Mucosa of descending colon (tissue), 3 donors: ENCODE measurements at regions not wholly inside any gene's neighbourhood (a gene's known extent, or its start where the extent isn't known, plus 50 kb on each side); places are given as distances from the start of the nearest gene placed in this dataset.

Experiments used
- ATAC-seq: fragments of 200-7000 bp; cut with Tn5 transposase; one replicate; pipeline ENCODE4 v1.9.1; 2020; ENCODE audit warnings: mild to moderate bottlenecking, moderate library complexity
- DNase-seq, 3 donors: peaks; one replicate each; pipeline ENCODE4 v3.0.0-alpha.2; 2020
- H3K36me3 ChIP-seq: fragments of 200-600 bp; one replicate; pipeline ENCODE4 v1.8.0; 2021; ENCODE audit warnings: low read depth, mild to moderate bottlenecking
- H3K4me1 ChIP-seq: fragments of 200-600 bp; one replicate; pipeline ENCODE4 v1.8.0; 2021; ENCODE audit warnings: low read depth, mild to moderate bottlenecking
- H3K4me3 ChIP-seq: fragments of 200-600 bp; one replicate; pipeline ENCODE4 v1.8.0; 2021; ENCODE audit warnings: mild to moderate bottlenecking
- H3K9me3 ChIP-seq: fragments of 200-600 bp; one replicate; pipeline ENCODE4 v1.8.0; 2021; ENCODE audit warnings: mild to moderate bottlenecking
- intact Hi-C, 2 donors: fragments of 100-400 bp; cut with DNase I in 1 of 2; cut with micrococcal nuclease in 1 of 2; formaldehyde crosslinking; loops; one replicate each; pipeline versions ENCODE4 v1.11.0 to v1.11.1; 2022; cut with DNase I, micrococcal nuclease
- TF ChIP-seq, protein P1 (sequence below): fragments of 200-600 bp; IDR thresholded peaks from one replicate; pipeline ENCODE4 v1.8.0; 2022; ENCODE audit warnings: antibody characterized with exemption, mild to moderate bottlenecking
- donor health status: DM: no; HTN: no; CAD: no; lungs with moderate emphysema.
- donor health status: DM: no; HTN: no; CAD: no.
- donor health status: DM: no; HTN: yes; CAD: no.

DNA sequence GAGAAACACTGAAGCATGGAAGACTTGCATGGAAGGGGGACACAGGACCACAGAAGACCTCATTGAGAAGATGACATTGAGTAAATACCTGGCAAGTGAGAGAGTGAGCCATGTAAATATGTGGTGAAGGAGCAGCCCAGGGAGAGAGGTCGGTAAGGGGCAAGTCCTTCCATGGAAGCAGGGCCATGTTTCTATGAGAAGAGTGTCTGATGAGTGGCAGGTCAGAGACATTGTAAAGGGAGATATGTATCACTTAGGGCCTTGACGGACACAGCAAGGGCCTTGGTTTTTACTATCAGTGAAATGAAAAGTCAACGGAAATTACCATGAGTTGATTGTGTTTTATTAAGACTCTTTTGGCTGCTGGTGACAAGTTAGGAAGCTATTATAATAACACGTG lies 336.4 kb downstream of the PLK2 start:
- no peak overlapping the region for H3K4me3 ChIP-seq
- intact Hi-C loops = no loop called here
- H3K36me3 ChIP-seq = no peaks in the 10 kb centered on the region
- ATAC-seq (no peak), DNase-seq (no peak)
- no peaks in the 10 kb centered on the region for H3K9me3 ChIP-seq
- TF ChIP-seq, protein P1, sequence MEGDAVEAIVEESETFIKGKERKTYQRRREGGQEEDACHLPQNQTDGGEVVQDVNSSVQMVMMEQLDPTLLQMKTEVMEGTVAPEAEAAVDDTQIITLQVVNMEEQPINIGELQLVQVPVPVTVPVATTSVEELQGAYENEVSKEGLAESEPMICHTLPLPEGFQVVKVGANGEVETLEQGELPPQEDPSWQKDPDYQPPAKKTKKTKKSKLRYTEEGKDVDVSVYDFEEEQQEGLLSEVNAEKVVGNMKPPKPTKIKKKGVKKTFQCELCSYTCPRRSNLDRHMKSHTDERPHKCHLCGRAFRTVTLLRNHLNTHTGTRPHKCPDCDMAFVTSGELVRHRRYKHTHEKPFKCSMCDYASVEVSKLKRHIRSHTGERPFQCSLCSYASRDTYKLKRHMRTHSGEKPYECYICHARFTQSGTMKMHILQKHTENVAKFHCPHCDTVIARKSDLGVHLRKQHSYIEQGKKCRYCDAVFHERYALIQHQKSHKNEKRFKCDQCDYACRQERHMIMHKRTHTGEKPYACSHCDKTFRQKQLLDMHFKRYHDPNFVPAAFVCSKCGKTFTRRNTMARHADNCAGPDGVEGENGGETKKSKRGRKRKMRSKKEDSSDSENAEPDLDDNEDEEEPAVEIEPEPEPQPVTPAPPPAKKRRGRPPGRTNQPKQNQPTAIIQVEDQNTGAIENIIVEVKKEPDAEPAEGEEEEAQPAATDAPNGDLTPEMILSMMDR = no peak
- no peaks in the 10 kb centered on the region for H3K4me1 ChIP-seq

DNA sequence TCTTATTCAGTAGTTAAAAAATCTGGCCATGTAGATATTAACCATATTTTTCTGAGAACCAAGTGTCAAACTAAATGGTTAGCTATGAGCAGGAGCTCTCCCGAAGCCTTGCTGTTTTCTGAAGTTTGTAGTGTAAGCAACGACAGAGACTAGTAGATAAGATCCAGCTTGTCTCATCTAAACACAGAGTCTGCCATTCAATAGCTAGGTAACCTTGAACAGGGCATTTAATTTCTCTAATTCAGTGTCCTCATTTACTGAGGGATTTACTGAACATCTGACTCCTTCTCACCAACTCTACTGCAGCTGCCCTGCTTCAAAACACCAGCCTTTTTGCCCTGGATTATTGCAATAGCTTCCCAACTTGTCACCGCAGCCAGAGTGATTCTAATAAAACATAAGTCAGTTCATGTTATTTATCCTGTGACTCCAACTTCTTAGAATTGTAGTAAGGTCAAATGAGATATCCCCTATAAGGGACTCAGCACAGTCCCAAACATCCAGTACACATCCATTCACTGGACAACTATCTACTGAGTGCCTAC lies 337.0 kb downstream of the PLK2 start:
- TF ChIP-seq, protein P1 = no peak
- H3K4me1 ChIP-seq = no peaks in the 10 kb centered on the region
- intact Hi-C loops = no loop called here
- H3K4me3 ChIP-seq = no peak overlapping the region
- ATAC-seq (no peak), DNase-seq (no peak)
- H3K9me3 ChIP-seq = no peaks in the 10 kb centered on the region
- no peaks in the 10 kb centered on the region for H3K36me3 ChIP-seq

DNA sequence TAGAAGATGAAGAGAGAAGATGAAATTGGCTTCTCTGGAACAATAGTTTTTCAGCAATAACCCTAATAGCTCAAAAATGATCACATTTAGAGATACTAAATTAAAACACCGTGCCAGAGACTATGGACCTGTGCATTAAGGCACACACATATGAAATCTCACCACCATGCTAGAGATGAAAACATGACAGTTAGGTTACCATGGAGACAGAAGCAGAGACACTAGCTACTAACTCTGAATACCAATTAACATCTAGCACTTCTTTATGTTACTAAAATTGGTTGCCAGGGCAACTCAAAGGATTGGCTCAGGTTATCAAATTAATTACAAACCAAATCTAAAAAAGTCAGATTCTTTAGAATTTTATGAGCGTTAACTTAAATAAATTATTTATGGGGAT lies 337.7 kb downstream of the PLK2 start:
- intact Hi-C loops = no loop called here
- Histone ChIP-seq H3K4me3 (no peak overlapping the region), H3K4me1 (no peaks in the 10 kb centered on the region), H3K9me3 (no peaks in the 10 kb centered on the region), H3K36me3 (no peaks in the 10 kb centered on the region)
- ATAC-seq = no peak
- TF ChIP-seq, protein P1 = no peak
- no peak for DNase-seq

DNA sequence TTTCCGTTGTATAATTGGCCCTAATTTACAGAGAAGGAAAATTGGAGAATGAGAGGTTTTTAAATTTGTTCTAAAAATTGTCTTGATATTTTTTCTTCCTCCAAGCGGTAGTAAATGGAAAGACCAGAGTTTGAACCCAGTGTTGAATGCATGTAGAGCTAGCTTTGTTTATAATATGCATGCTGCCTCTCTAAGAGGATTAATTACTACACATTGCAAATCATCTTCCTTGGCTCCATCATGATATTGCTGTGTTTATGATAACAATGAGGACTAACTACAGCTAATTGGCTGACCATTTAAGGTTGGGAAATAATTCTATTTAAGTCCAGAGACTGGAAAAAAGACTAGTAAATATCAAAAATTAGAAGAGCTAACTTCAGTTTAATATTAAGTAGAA lies 338.5 kb downstream of the PLK2 start:
- ATAC-seq (no peak), DNase-seq (no peak)
- intact Hi-C loops = no loop called here
- no peaks in the 10 kb centered on the region for H3K4me1 ChIP-seq
- H3K9me3 ChIP-seq = no peaks in the 10 kb centered on the region
- TF ChIP-seq, protein P1 = no peak
- H3K36me3 ChIP-seq = no peaks in the 10 kb centered on the region
- no peak overlapping the region for H3K4me3 ChIP-seq

DNA sequence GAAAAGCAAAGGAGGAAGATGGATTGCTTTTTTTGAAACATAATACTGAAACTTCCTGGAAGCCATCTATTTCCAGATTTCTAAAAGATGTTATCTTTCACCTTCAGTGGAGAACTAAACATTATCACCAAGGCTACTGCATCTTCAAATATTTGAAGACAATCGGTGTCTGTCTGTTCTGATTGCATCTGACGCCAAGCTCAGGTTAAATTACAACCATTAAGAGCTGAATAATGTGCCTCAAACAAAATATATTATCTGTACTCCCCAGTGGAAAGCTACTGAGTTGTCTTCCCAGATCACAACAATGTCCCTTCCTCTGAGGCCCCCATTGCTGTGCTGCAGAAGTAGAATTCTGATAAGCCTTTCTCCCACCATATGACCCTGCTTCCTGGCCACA lies 342.3 kb downstream of the PLK2 start:
- no peak for DNase-seq
- Histone ChIP-seq H3K9me3 (no peaks in the 10 kb centered on the region), H3K4me3 (no peak overlapping the region), H3K36me3 (no peaks in the 10 kb centered on the region), H3K4me1 (no peaks in the 10 kb centered on the region)
- TF ChIP-seq, protein P1 = no peak
- intact Hi-C loops = no loop called here
- ATAC-seq = no peak

DNA sequence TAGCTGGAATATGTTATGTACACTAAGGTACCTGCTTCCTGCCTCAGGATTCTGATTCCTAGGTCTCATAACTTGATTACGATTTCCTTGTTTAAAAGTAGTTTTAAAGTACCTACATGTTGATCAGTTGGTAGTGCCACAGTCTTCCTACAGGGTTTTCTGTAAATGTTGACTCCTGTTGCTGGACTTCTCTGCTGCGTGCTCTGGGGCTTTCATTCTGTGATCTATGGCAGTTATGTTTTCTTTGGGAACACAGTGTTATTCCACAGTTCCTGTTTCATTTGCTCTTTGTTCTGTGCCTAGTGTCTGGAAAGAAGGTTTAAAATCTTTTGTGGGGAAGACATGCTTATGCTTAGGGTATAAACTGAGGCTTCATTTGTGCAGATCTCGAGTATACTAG lies 343.5 kb downstream of the PLK2 start:
- H3K36me3 ChIP-seq = no peaks in the 10 kb centered on the region
- intact Hi-C loops = no loop called here
- TF ChIP-seq, protein P1 = no peak

More for the DNA sequence above, 343.5 kb downstream of the PLK2 start:
- Histone ChIP-seq H3K4me3 (no peak overlapping the region), H3K4me1 (no peaks in the 10 kb centered on the region), H3K9me3 (no peaks in the 10 kb centered on the region)
- DNase-seq = no peak
- no peak for ATAC-seq
